Fibroblast of lung (primary cell): ENCODE measurements at regions not wholly inside any gene's neighbourhood (a gene's known extent, or its start where the extent isn't known, plus 50 kb on each side); places are given as distances from the start of the nearest gene placed in this dataset.
"Not testable (repeated sequence)": the region's sequence is repeated elsewhere in the genome, so short reads cannot be mapped to it uniquely, and the experiment has no call there.

Source experiments
- DNase-seq, 2 donors: peaks; one replicate each; pipeline versions ENCODE4 v3.0.0 to v3.0.0-alpha.2; 2010; ENCODE audit warnings: low read depth in 2 of 2
- H2AFZ ChIP-seq: 2 replicates; pipeline ENCODE4 v1.5.1; 2012; ENCODE audit warnings: low read length, control low read depth, inconsistent platforms
- H3K27ac ChIP-seq: 2 replicates; pipeline ENCODE4 v1.5.1; 2011; ENCODE audit warnings: low read length, control low read depth; ENCODE audit not compliant: insufficient read depth
- H3K27me3 ChIP-seq: 2 replicates; pipeline ENCODE4 v1.5.1; 2011; ENCODE audit warnings: mild to moderate bottlenecking, low read length; ENCODE audit not compliant: control insufficient read depth, insufficient read depth
- H3K36me3 ChIP-seq: 2 replicates; pipeline ENCODE4 v1.5.1; 2011; ENCODE audit warnings: low read length; ENCODE audit not compliant: control insufficient read depth, insufficient read depth
- H3K4me1 ChIP-seq: 2 replicates; pipeline ENCODE4 v1.5.1; 2011; ENCODE audit warnings: low read length; ENCODE audit not compliant: control insufficient read depth, insufficient read depth; ENCODE audit errors: extremely low read depth
- H3K4me2 ChIP-seq: 2 replicates; pipeline ENCODE4 v1.5.1; 2011; ENCODE audit warnings: low read length, control low read depth; ENCODE audit not compliant: insufficient read depth; ENCODE audit errors: extremely low read depth
- H3K4me3 ChIP-seq, 4 experiments: fragments of 200-600 bp in 1 of 4; sonication (generic) in 1 of 4; replicated peaks in 1 of 4; 2 replicates each; pipeline ENCODE4 v1.5.1; 2011 to 2016; ENCODE audit warnings: low read length in 4 of 4, low read depth in 3 of 4, mild to moderate bottlenecking in 3 of 4, control low read depth in 2 of 4, inconsistent platforms in 1 of 4, mixed read lengths in 1 of 4; ENCODE audit not compliant: insufficient read depth in 1 of 4; ENCODE audit errors: control extremely low read depth in 1 of 4
- H3K79me2 ChIP-seq: 2 replicates; pipeline ENCODE4 v1.5.1; 2012; ENCODE audit warnings: mild to moderate bottlenecking, low read length, inconsistent platforms; ENCODE audit not compliant: control insufficient read depth, insufficient read depth
- H3K9ac ChIP-seq: 2 replicates; pipeline ENCODE4 v1.5.1; 2011; ENCODE audit warnings: mild to moderate bottlenecking, low read length, control low read depth; ENCODE audit not compliant: insufficient read depth
- H3K9me3 ChIP-seq: 2 replicates; pipeline ENCODE4 v1.5.1; 2012; ENCODE audit warnings: low read depth, low read length; ENCODE audit not compliant: control insufficient read depth, insufficient read depth
- H4K20me1 ChIP-seq: 2 replicates; pipeline ENCODE4 v1.5.1; 2011; ENCODE audit warnings: low read length; ENCODE audit not compliant: control insufficient read depth, insufficient read depth; ENCODE audit errors: extremely low read depth
- CTCF ChIP-seq, 2 donors: IDR thresholded peaks in 1 of 2; conservative IDR thresholded peaks in 1 of 2; 1 replicate in 1 of 2; 2 replicates in 1 of 2; pipeline ENCODE4 v1.5.1; 2011 to 2012; ENCODE audit warnings: low read length in 2 of 2, control low read depth in 1 of 2, inconsistent platforms in 1 of 2, low read depth in 1 of 2, mild to moderate bottlenecking in 1 of 2
- EZH2 ChIP-seq: IDR thresholded peaks from 2 replicates; pipeline ENCODE4 v1.5.1; 2012; ENCODE audit warnings: low read length, control low read depth, mild to moderate bottlenecking; ENCODE audit errors: missing control alignments

- Histone ChIP-seq H2AFZ (no peak overlapping the region), H4K20me1 (no peaks in the 10 kb centered on the region), H3K79me2 (no peaks in the 10 kb centered on the region), H3K4me1 (no peaks in the 10 kb centered on the region), H3K27ac (no peak overlapping the region), H3K36me3 (no peaks in the 10 kb centered on the region), H3K9me3 (no peaks in the 10 kb centered on the region), H3K4me2 (no peak overlapping the region), H3K4me3 (no peak overlapping the region), H3K27me3 (no peaks in the 10 kb centered on the region), H3K9ac (no peak overlapping the region)
- no peak for DNase-seq
- TF ChIP-seq CTCF (conservative IDR thresholded peaks at IDR 0.05 in 1 of 2, IDR thresholded peaks at IDR 0.05 in 1 of 2; ENCODE audit: low read depth in 1 of 2, low read length in 2 of 2), result no peak
- TF ChIP-seq EZH2, result no peak
Observed at GRCh38 chr9:75548871-75549270, 341.6 kb upstream of the PCSK5 start.

GRCh38 chr9:75551861-75552260 lies 338.6 kb upstream of the PCSK5 start:
- Histone ChIP-seq H2AFZ (no peak overlapping the region), H3K4me2 (no peak overlapping the region), H3K4me3 (no peak overlapping the region), H3K27me3 (no peaks in the 10 kb centered on the region), H3K9me3 (no peaks in the 10 kb centered on the region), H3K4me1 (no peaks in the 10 kb centered on the region), H3K9ac (no peak overlapping the region), H3K27ac (no peak overlapping the region), H4K20me1 (no peaks in the 10 kb centered on the region), H3K79me2 (no peaks in the 10 kb centered on the region), H3K36me3 (no peaks in the 10 kb centered on the region)
- DNase-seq, result peak in 1 of 2 donors; percentile 9
- no peak for TF ChIP-seq CTCF (conservative IDR thresholded peaks at IDR 0.05 in 1 of 2, IDR thresholded peaks at IDR 0.05 in 1 of 2; ENCODE audit: low read depth in 1 of 2, low read length in 2 of 2)
- no peak for TF ChIP-seq EZH2

GRCh38 chr9:75552941-75553340 lies 337.5 kb upstream of the PCSK5 start:
- no peaks in the 10 kb centered on the region for H3K79me2 ChIP-seq
- H3K4me1 ChIP-seq, result no peaks in the 10 kb centered on the region
- H4K20me1 ChIP-seq, result no peaks in the 10 kb centered on the region
- no peak overlapping the region for H3K4me2 ChIP-seq
- TF ChIP-seq CTCF (conservative IDR thresholded peaks at IDR 0.05 in 1 of 2, IDR thresholded peaks at IDR 0.05 in 1 of 2; ENCODE audit: low read depth in 1 of 2, low read length in 2 of 2) (no peak), EZH2 (no peak)
- H3K27ac ChIP-seq, result no peak overlapping the region
- no peak overlapping the region for H2AFZ ChIP-seq
- H3K4me3 ChIP-seq, result no peak overlapping the region
- no peaks in the 10 kb centered on the region for H3K9me3 ChIP-seq
- no peaks in the 10 kb centered on the region for H3K36me3 ChIP-seq
- H3K9ac ChIP-seq, result no peak overlapping the region
- peak in 1 of 2 donors; percentile 38 for DNase-seq
- H3K27me3 ChIP-seq, result no peaks in the 10 kb centered on the region

- not testable (repeated sequence) for H3K27me3 ChIP-seq, H3K4me3 ChIP-seq, H3K79me2 ChIP-seq, H2AFZ ChIP-seq, H3K9me3 ChIP-seq, H3K9ac ChIP-seq, H3K36me3 ChIP-seq, H4K20me1 ChIP-seq, H3K4me1 ChIP-seq, DNase-seq, H3K4me2 ChIP-seq, H3K27ac ChIP-seq
Observed at GRCh38 chr9:75566813-75567212, 323.7 kb upstream of the PCSK5 start.
